ENCODE measurements at regions not wholly inside any gene's neighbourhood (a gene's known extent, or its start where the extent isn't known, plus 50 kb on each side); places are given as distances from the start of the nearest gene placed in this dataset.

GRCh38 chr10:21263839-21264238, 261.6 kb downstream of the SKIDA1 start (continued):
- TF ChIP-seq CHD7 (IDR thresholded peaks at IDR 0.05; ENCODE audit: insufficient replicate concordance, low read length) (no peak), BACH1 (IDR thresholded peaks at IDR 0.05; ENCODE audit: low read length) (no peak), CREB1 (IDR thresholded peaks at IDR 0.05) (no peak), CBX5 (IDR thresholded peaks at IDR 0.05; ENCODE audit: low read depth, low read length) (no peak), ZNF274 (IDR thresholded peaks at IDR 0.05; ENCODE audit: borderline replicate concordance, extremely low read depth, low read length) (no peak), CHD2 (IDR thresholded peaks at IDR 0.05; ENCODE audit: low read length) (no peak), FOSL1 (IDR thresholded peaks at IDR 0.05; ENCODE audit: insufficient read depth, low read depth, low read length) (no peak), HDAC6 (IDR thresholded peaks at IDR 0.05; ENCODE audit: low read depth, low read length) (no peak), SUZ12 (IDR thresholded peaks at IDR 0.05; ENCODE audit: low read length) (no peak), JUND (IDR thresholded peaks at IDR 0.05; ENCODE audit: low read length) (no peak), ATF2 (IDR thresholded peaks at IDR 0.05; ENCODE audit: low read length) (no peak), POU5F1 (IDR thresholded peaks at IDR 0.05; ENCODE audit: low read depth, low read length) (no peak)
